Activated B cell treated with CpG ODN at 0.5 μM for 24 hours (primary cell): ENCODE measurements at regions not wholly inside any gene's neighbourhood (a gene's known extent, or its start where the extent isn't known, plus 50 kb on each side); places are given as distances from the start of the nearest gene placed in this dataset.

Experiments used
- ATAC-seq: fragments of 200-7000 bp; cut with Tn5 transposase; one replicate; pipeline ENCODE4 v1.10.0; 2021; ENCODE audit warnings: low read depth, mild to moderate bottlenecking, moderate library complexity
- CTCF ChIA-PET: fragments of 350-600 bp; sonication (Branson Sonifier 250); formaldehyde crosslinking; loops from one replicate; lab custom pipeline; 2021; ENCODE audit warnings: antibody characterized with exemption; lab: Charles Lee
- POLR2A ChIA-PET: fragments of 350-600 bp; sonication (Branson Sonifier 250); formaldehyde crosslinking; loops from one replicate; lab custom pipeline; 2021; ENCODE audit warnings: antibody characterized with exemption; lab: Charles Lee
- DNase-seq: peaks from one replicate; pipeline ENCODE4 v3.0.0; 2022
- H3K27ac Mint-ChIP-seq: one replicate; pipeline ENCODE4 v1.8.0; 2020; ENCODE audit warnings: mixed read lengths
- H3K27me3 Mint-ChIP-seq: one replicate; pipeline ENCODE4 v1.8.0; 2021; ENCODE audit warnings: mixed read lengths
- H3K36me3 Mint-ChIP-seq: one replicate; pipeline ENCODE4 v1.8.0; 2021; ENCODE audit warnings: low read depth, mixed read lengths
- H3K4me1 Mint-ChIP-seq: one replicate; pipeline ENCODE4 v1.8.0; 2021; ENCODE audit warnings: mixed read lengths
- H3K4me3 Mint-ChIP-seq: one replicate; pipeline ENCODE4 v1.8.0; 2020; ENCODE audit warnings: mild to moderate bottlenecking, mixed read lengths
- H3K9me3 Mint-ChIP-seq: one replicate; pipeline ENCODE4 v1.8.0; 2020; ENCODE audit warnings: mixed read lengths
- intact Hi-C: fragments of 100-400 bp; cut with micrococcal nuclease; formaldehyde crosslinking; loops from one replicate; pipeline ENCODE4 v1.15.1; 2024
- TF ChIP-seq, protein P1 (sequence below): fragments of 200-600 bp; IDR thresholded peaks from one replicate; pipeline ENCODE4 v1.8.0; 2022; ENCODE audit warnings: antibody characterized with exemption, mild to moderate bottlenecking

DNA sequence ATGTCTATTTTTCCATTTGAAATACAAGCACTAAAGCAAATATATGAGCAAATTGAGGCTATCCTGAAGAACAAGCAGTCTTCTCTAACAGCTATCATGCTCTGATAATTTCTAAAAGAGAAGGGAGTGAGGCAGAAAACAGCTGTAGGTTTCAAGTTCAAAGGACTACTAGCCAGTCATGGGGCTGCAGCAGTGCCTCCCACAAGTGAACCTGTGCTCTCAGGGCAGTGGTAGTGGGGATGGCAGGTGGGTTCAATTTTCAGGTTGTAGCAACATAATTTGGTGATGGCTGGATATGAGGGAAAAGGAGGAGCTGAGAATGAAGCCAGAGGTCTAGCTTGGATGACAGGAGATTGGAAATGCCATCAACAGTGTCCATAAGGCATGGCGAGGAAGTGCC lies 93.5 kb upstream of the ARHGAP20 start:
- H3K9me3 Mint-ChIP-seq: no peaks in the 10 kb centered on the region
- intact Hi-C loops: no loop called here
- no peaks in the 10 kb centered on the region for H3K27me3 Mint-ChIP-seq
- DNase-seq (no peak), ATAC-seq (no peak)
- POLR2A ChIA-PET: no interaction called here
- CTCF ChIA-PET: no interaction called here
- TF ChIP-seq, protein P1, sequence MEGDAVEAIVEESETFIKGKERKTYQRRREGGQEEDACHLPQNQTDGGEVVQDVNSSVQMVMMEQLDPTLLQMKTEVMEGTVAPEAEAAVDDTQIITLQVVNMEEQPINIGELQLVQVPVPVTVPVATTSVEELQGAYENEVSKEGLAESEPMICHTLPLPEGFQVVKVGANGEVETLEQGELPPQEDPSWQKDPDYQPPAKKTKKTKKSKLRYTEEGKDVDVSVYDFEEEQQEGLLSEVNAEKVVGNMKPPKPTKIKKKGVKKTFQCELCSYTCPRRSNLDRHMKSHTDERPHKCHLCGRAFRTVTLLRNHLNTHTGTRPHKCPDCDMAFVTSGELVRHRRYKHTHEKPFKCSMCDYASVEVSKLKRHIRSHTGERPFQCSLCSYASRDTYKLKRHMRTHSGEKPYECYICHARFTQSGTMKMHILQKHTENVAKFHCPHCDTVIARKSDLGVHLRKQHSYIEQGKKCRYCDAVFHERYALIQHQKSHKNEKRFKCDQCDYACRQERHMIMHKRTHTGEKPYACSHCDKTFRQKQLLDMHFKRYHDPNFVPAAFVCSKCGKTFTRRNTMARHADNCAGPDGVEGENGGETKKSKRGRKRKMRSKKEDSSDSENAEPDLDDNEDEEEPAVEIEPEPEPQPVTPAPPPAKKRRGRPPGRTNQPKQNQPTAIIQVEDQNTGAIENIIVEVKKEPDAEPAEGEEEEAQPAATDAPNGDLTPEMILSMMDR: no peak
- no peak overlapping the region for H3K4me3 Mint-ChIP-seq
- H3K27ac Mint-ChIP-seq: no peak overlapping the region
- H3K36me3 Mint-ChIP-seq: no peaks in the 10 kb centered on the region
- no peaks in the 10 kb centered on the region for H3K4me1 Mint-ChIP-seq

DNA sequence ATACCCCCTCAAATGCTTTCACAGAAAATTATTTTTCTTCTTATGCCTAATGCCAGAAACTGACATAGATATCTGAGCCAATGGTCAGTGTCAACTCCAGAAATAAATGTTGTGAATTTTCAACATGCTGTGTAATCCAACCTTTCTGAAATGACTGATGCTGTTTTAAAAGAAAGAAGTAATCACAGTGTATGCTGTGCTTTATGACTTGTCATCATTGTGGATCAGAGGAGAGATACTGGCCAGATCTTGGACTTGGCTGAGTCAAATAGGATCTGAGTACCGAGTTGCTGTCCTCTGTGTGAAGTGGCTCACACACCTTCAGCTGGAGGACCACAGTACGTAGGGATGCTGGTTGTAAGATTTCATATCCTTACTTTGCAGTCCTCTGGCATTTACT lies 89.9 kb upstream of the ARHGAP20 start:
- Mint-ChIP-seq H3K4me1 (peaks cover 16% of the 10 kb centered on the region), H3K9me3 (no peaks in the 10 kb centered on the region), H3K27ac (no peak overlapping the region), H3K4me3 (no peak overlapping the region), H3K36me3 (no peaks in the 10 kb centered on the region), H3K27me3 (peaks cover 2% of the 10 kb centered on the region)
- ChIA-PET CTCF (interaction anchor here (1.3 kb wide), 1 partner anchor 9 kb away, joined by 3 read pairs; no protein-coding TSS in a partner anchor), POLR2A (no interaction called here)
- TF ChIP-seq, protein P1: no peak
- DNase-seq: no peak
- ATAC-seq: no peak
- intact Hi-C loops: no loop called here

GRCh38 chr11:110801328-110801727 lies 89.1 kb upstream of the ARHGAP20 start:
- POLR2A ChIA-PET: no interaction called here
- intact Hi-C loops: no loop called here
- no peaks in the 10 kb centered on the region for H3K36me3 Mint-ChIP-seq
- H3K4me3 Mint-ChIP-seq: no peak overlapping the region
- H3K27ac Mint-ChIP-seq: no peak overlapping the region
- TF ChIP-seq, protein P1: no peak
- CTCF ChIA-PET: no interaction called here
- ATAC-seq: no peak
- no peak for DNase-seq
- H3K4me1 Mint-ChIP-seq: peaks cover 17% of the 10 kb centered on the region
- H3K9me3 Mint-ChIP-seq: no peaks in the 10 kb centered on the region
- H3K27me3 Mint-ChIP-seq: peaks cover 2% of the 10 kb centered on the region

DNA sequence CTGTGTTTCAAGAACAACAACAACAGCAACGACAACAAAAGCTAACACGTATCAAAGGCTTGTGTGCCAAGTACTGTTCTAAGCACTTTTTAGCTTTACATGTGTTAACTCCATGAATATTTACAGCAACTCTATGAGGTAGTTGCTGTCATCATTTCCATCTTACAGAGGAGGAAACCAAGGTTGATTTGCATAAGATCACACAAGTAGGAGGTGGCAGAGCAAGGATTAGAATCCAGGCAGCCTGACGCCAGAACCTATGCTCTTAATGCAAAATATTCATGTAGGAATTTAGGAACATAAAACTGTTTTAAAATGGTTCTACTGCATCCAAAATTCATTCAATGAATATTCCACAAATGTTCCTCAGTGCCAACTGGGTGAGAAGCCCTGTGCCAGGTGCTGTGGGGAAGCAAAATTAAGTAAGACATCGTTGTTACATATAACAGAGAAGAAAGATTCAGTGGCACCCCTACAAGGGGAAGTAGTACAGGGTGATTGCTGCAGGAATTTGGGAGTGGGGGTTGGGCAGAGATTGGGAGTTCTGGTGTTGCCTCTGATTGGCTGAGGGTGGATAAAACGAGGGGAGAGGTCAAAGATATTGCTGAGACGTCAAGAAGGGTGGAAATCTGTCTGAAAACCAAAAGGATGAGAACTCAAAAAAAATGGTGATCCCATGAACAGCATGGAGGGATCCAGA lies 86.1 kb upstream of the ARHGAP20 start:
- DNase-seq: no peak
- ChIA-PET CTCF (no interaction called here), POLR2A (interaction anchor here (0.7 kb wide), 1 partner anchor 580 kb away, joined by 4 read pairs; no protein-coding TSS in a partner anchor)
- TF ChIP-seq, protein P1: no peak
- ATAC-seq: no peak
- peak overlapping the region; percentile 6 for H3K27ac Mint-ChIP-seq
- peaks cover 2% of the 10 kb centered on the region for H3K27me3 Mint-ChIP-seq
- no peaks in the 10 kb centered on the region for H3K9me3 Mint-ChIP-seq
- no peak overlapping the region for H3K4me3 Mint-ChIP-seq
- peaks cover 17% of the 10 kb centered on the region for H3K4me1 Mint-ChIP-seq
- H3K36me3 Mint-ChIP-seq: no peaks in the 10 kb centered on the region
- intact Hi-C loops: loop anchor here (10.0 kb wide), 1 partner anchor 436 kb away; no protein-coding TSS in a partner anchor

DNA sequence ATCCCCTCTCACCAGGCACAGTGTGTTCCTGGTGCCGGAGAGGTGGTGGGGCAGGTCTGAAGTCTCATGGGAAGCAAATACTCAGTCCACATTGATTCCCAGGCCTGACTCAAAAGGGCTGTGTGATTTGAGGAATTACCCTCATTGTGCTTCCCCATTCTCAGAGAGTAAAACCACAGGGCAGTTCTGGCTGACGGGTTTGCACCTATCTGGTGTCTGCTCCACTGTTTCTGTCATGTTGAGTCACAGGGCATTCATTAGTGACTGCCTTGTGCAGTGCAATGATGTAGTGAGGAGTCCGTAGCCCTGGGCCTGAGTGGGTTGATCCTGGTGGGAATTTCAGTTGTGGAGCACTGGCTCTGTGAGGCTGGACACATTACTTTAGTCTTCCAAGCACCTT lies 85.2 kb upstream of the ARHGAP20 start:
- H3K4me1 Mint-ChIP-seq: peaks cover 17% of the 10 kb centered on the region
- POLR2A ChIA-PET: no interaction called here
- no peaks in the 10 kb centered on the region for H3K9me3 Mint-ChIP-seq
- no peak overlapping the region for H3K27ac Mint-ChIP-seq
- CTCF ChIA-PET: no interaction called here
- no peak for DNase-seq
- no peak overlapping the region for H3K4me3 Mint-ChIP-seq
- ATAC-seq: peak; percentile 96
- no peaks in the 10 kb centered on the region for H3K36me3 Mint-ChIP-seq
- intact Hi-C loops: loop anchor here (10.0 kb wide), 1 partner anchor 437 kb away; no protein-coding TSS in a partner anchor
- TF ChIP-seq, protein P1: no peak
- peaks cover 4% of the 10 kb centered on the region for H3K27me3 Mint-ChIP-seq
